GM23338 (cell line): ENCODE measurements at regions not wholly inside any gene's neighbourhood (a gene's known extent, or its start where the extent isn't known, plus 50 kb on each side); places are given as distances from the start of the nearest gene placed in this dataset.
"Not testable (repeated sequence)": the region's sequence is repeated elsewhere in the genome, so short reads cannot be mapped to it uniquely, and the experiment has no call there.

Experiments
- CREB1 ChIP-seq: fragments of 250-450 bp; sonication (Bioruptor Pico); IDR thresholded peaks from 2 replicates; pipeline ENCODE4 v1.5.0; 2020; ENCODE audit warnings: low read depth, mild to moderate bottlenecking, moderate library complexity
- CTCF ChIP-seq, 2 experiments: fragments of 200-600 bp in 1 of 2; sonication (generic) in 1 of 2; conservative IDR thresholded peaks; 2 replicates each; pipeline versions ENCODE4 v1.5.1 to v1.6.1; 2016 to 2017; ENCODE audit warnings: antibody characterized with exemption in 2 of 2, low read depth in 2 of 2, mild to moderate bottlenecking in 2 of 2, moderate library complexity in 1 of 2
- EZH2 ChIP-seq: fragments of 200-600 bp; sonication (generic); IDR thresholded peaks from one replicate; pipeline ENCODE4 v1.8.0; 2017; ENCODE audit warnings: antibody characterized with exemption, mild to moderate bottlenecking, low read depth; ENCODE audit not compliant: unreplicated experiment
- EZH2phosphoT487 ChIP-seq: fragments of 200-600 bp; sonication (generic); IDR thresholded peaks from one replicate; pipeline ENCODE4 v1.8.1; 2018; ENCODE audit warnings: antibody characterized with exemption; ENCODE audit not compliant: unreplicated experiment
- JUNB ChIP-seq: IDR thresholded peaks from one replicate; pipeline ENCODE4 v1.6.1; 2016; ENCODE audit warnings: antibody characterized with exemption; ENCODE audit not compliant: unreplicated experiment
- POLR2AphosphoS5 ChIP-seq: IDR thresholded peaks from 2 replicates; pipeline ENCODE4 v1.6.1; 2016; ENCODE audit warnings: antibody characterized with exemption, low read depth
- STAT1 ChIP-seq: IDR thresholded peaks from one replicate; pipeline ENCODE4 v1.6.1; 2016; ENCODE audit warnings: antibody characterized with exemption; ENCODE audit not compliant: unreplicated experiment
- ZNF114 ChIP-seq: fragments of 250-450 bp; sonication (Bioruptor Pico); IDR thresholded peaks from 2 replicates; pipeline ENCODE4 v1.5.0; 2020; ENCODE audit warnings: mild to moderate bottlenecking, moderate library complexity
- ZNF331 ChIP-seq: fragments of 250-450 bp; sonication (Bioruptor Pico); IDR thresholded peaks from 2 replicates; pipeline ENCODE4 v1.5.0; 2020; ENCODE audit warnings: low read depth, mild to moderate bottlenecking, moderate library complexity
- TF ChIP-seq, protein P1 (sequence below): IDR thresholded peaks from one replicate; pipeline ENCODE4 v1.6.1; 2018; ENCODE audit warnings: antibody characterized with exemption; ENCODE audit not compliant: unreplicated experiment
- TF ChIP-seq, protein P2 (sequence below): IDR thresholded peaks from 2 replicates; pipeline ENCODE4 v1.6.1; 2016; ENCODE audit warnings: antibody characterized with exemption

- TF ChIP-seq POLR2AphosphoS5; CTCF (conservative IDR thresholded peaks at IDR 0.05; ENCODE audit: low read depth in 2 of 2); ZNF331 (CRISPR knock-in tag); EZH2; EZH2phosphoT487; CREB1 (CRISPR knock-in tag); JUNB; STAT1; ZNF114 (CRISPR knock-in tag): not testable (repeated sequence)
- TF ChIP-seq, protein P1, sequence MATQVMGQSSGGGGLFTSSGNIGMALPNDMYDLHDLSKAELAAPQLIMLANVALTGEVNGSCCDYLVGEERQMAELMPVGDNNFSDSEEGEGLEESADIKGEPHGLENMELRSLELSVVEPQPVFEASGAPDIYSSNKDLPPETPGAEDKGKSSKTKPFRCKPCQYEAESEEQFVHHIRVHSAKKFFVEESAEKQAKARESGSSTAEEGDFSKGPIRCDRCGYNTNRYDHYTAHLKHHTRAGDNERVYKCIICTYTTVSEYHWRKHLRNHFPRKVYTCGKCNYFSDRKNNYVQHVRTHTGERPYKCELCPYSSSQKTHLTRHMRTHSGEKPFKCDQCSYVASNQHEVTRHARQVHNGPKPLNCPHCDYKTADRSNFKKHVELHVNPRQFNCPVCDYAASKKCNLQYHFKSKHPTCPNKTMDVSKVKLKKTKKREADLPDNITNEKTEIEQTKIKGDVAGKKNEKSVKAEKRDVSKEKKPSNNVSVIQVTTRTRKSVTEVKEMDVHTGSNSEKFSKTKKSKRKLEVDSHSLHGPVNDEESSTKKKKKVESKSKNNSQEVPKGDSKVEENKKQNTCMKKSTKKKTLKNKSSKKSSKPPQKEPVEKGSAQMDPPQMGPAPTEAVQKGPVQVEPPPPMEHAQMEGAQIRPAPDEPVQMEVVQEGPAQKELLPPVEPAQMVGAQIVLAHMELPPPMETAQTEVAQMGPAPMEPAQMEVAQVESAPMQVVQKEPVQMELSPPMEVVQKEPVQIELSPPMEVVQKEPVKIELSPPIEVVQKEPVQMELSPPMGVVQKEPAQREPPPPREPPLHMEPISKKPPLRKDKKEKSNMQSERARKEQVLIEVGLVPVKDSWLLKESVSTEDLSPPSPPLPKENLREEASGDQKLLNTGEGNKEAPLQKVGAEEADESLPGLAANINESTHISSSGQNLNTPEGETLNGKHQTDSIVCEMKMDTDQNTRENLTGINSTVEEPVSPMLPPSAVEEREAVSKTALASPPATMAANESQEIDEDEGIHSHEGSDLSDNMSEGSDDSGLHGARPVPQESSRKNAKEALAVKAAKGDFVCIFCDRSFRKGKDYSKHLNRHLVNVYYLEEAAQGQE: not testable (repeated sequence)
- TF ChIP-seq, protein P2, sequence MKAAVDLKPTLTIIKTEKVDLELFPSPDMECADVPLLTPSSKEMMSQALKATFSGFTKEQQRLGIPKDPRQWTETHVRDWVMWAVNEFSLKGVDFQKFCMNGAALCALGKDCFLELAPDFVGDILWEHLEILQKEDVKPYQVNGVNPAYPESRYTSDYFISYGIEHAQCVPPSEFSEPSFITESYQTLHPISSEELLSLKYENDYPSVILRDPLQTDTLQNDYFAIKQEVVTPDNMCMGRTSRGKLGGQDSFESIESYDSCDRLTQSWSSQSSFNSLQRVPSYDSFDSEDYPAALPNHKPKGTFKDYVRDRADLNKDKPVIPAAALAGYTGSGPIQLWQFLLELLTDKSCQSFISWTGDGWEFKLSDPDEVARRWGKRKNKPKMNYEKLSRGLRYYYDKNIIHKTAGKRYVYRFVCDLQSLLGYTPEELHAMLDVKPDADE: not testable (repeated sequence)
Measured at GRCh38 chr5:99161538-99161937, 232.7 kb upstream of the CHD1 start.
